C4-2B (cell line): ENCODE measurements at regions not wholly inside any gene's neighbourhood (a gene's known extent, or its start where the extent isn't known, plus 50 kb on each side); places are given as distances from the start of the nearest gene placed in this dataset.

Source experiments
- CTCF ChIP-seq: fragments of 450-650 bp; conservative IDR thresholded peaks from 2 replicates; pipeline ENCODE4 v1.5.1; 2017; ENCODE audit warnings: mild to moderate bottlenecking
- ZFX ChIP-seq: fragments of 450-650 bp; IDR thresholded peaks from 2 replicates; pipeline ENCODE4 v1.6.1; 2017

- TF ChIP-seq CTCF (no peak), ZFX (no peak)
Measured at GRCh38 chr15:39487458-39487735, 93.5 kb upstream of the THBS1 start.
